Endothelial cell of umbilical vein (primary cell): ENCODE measurements at regions not wholly inside any gene's neighbourhood (a gene's known extent, or its start where the extent isn't known, plus 50 kb on each side); places are given as distances from the start of the nearest gene placed in this dataset.

ENCODE experiments used
- BruUV-seq: library from RNA; stranded (reverse); fragments of 400-500 nt; replicated peaks from 2 replicates; lab custom pipeline; 2021; lab: Mats Ljungman, UMichigan
- CTCF ChIA-PET: fragments of 300-600, 350-600 bp; sonication (Branson Sonifier 250); formaldehyde crosslinking; loops from one replicate; lab custom pipeline; 2021; ENCODE audit warnings: antibody characterized with exemption, inconsistent platforms; lab: Charles Lee
- POLR2A ChIA-PET: fragments of 300-600, 350-600 bp; sonication (Branson Sonifier 250); formaldehyde crosslinking; loops from one replicate; lab custom pipeline; 2021; ENCODE audit warnings: antibody characterized with exemption, inconsistent platforms; lab: Charles Lee
- DNase-seq: peaks from one replicate; pipeline ENCODE4 v3.0.0-alpha.2; 2011; ENCODE audit warnings: low read depth, low spot score
- FAIRE-seq: peaks from 2 replicates; lab custom pipeline; 2011; peaks lifted over from hg19 to GRCh38; lab: Jason Lieb, UNC
- H2AFZ ChIP-seq: 2 replicates; pipeline ENCODE4 v1.6.0; 2012; ENCODE audit warnings: low read depth, low read length, control low read depth, inconsistent platforms
- H3K27ac ChIP-seq: 2 replicates; pipeline ENCODE4 v1.5.1; 2011; ENCODE audit warnings: low read depth, mild to moderate bottlenecking, control low read depth, low read length, moderate library complexity; ENCODE audit not compliant: insufficient read depth
- H3K27me3 ChIP-seq, 2 experiments: 2 replicates each; pipeline versions ENCODE4 v1.6.0 to v1.6.1; 2011; ENCODE audit warnings: low read length in 2 of 2, mixed read lengths in 1 of 2; ENCODE audit not compliant: control insufficient read depth in 2 of 2, insufficient read depth in 2 of 2
- H3K36me3 ChIP-seq, 2 experiments: 2 replicates in 1 of 2; 3 replicates in 1 of 2; pipeline ENCODE4 v1.5.1; 2011; ENCODE audit warnings: low read length in 2 of 2, mild to moderate bottlenecking in 1 of 2, moderate library complexity in 1 of 2; ENCODE audit not compliant: control insufficient read depth in 2 of 2, insufficient read depth in 2 of 2; ENCODE audit errors: extremely low read depth in 1 of 2
- H3K4me1 ChIP-seq: 3 replicates; pipeline ENCODE4 v1.5.1; 2011; ENCODE audit warnings: mild to moderate bottlenecking, low read length; ENCODE audit not compliant: control insufficient read depth, insufficient read depth; ENCODE audit errors: extremely low read depth
- H3K4me2 ChIP-seq: 2 replicates; pipeline ENCODE4 v1.6.1; 2011; ENCODE audit warnings: low read length, control low read depth, mixed read lengths; ENCODE audit not compliant: insufficient read depth
- H3K4me3 ChIP-seq, 3 experiments: fragments of 200-600 bp in 1 of 3; sonication (generic), shearing (Covaris generic) in 1 of 3; replicated peaks in 1 of 3; 2 replicates each; pipeline ENCODE4 v1.5.1; 2011 to 2016; ENCODE audit warnings: control low read depth in 3 of 3, low read length in 3 of 3, mild to moderate bottlenecking in 2 of 3, inconsistent platforms in 1 of 3, low read depth in 1 of 3, moderate library complexity in 1 of 3; ENCODE audit not compliant: insufficient read depth in 1 of 3
- H3K79me2 ChIP-seq: 2 replicates; pipeline ENCODE4 v1.6.0; 2012; ENCODE audit warnings: low read length, inconsistent platforms; ENCODE audit not compliant: control insufficient read depth, insufficient read depth
- H3K9ac ChIP-seq: replicated peaks from 2 replicates; pipeline ENCODE3; 2011; ENCODE audit warnings: low read length, control low read depth; ENCODE audit not compliant: insufficient read depth; ENCODE audit errors: extremely low read depth
- H3K9me1 ChIP-seq: replicated peaks from 3 replicates; pipeline ENCODE4 v1.6.0; 2011; ENCODE audit warnings: mild to moderate bottlenecking, low read length; ENCODE audit not compliant: control insufficient read depth, insufficient read depth; ENCODE audit errors: extremely low read depth
- H3K9me3 ChIP-seq: replicated peaks from 2 replicates; pipeline ENCODE4 v1.5.1; 2012; ENCODE audit warnings: low read length, inconsistent platforms; ENCODE audit not compliant: control insufficient read depth, insufficient read depth
- H4K20me1 ChIP-seq: replicated peaks from 2 replicates; pipeline ENCODE3; 2011; ENCODE audit warnings: mild to moderate bottlenecking, low read length; ENCODE audit not compliant: control insufficient read depth, insufficient read depth; ENCODE audit errors: extremely low read depth
- EZH2 ChIP-seq: IDR thresholded peaks from 2 replicates; pipeline ENCODE4 v1.6.1; 2012; ENCODE audit warnings: borderline replicate concordance, low read depth, mild to moderate bottlenecking, moderate library complexity, low read length, inconsistent platforms; ENCODE audit not compliant: severe bottlenecking
- GATA2 ChIP-seq: IDR thresholded peaks from 2 replicates; pipeline ENCODE4 v1.7.0; 2011; ENCODE audit warnings: low read depth, mild to moderate bottlenecking, moderate library complexity, mixed read lengths, low read length; ENCODE audit not compliant: insufficient read length, insufficient read depth
- JUN ChIP-seq: IDR thresholded peaks from 2 replicates; pipeline ENCODE4 v1.6.1; 2011; ENCODE audit warnings: borderline replicate concordance, low read depth; ENCODE audit not compliant: insufficient read length, insufficient read depth
- MYC ChIP-seq: IDR thresholded peaks from one replicate; pipeline ENCODE4 v1.6.1; 2011; ENCODE audit warnings: mild to moderate bottlenecking, low read depth, low read length
- POLR2A ChIP-seq: IDR thresholded peaks from 2 replicates; pipeline ENCODE4 v1.6.1; 2012; ENCODE audit warnings: low read depth, mild to moderate bottlenecking, control low read depth, low read length
- POLR2AphosphoS5 ChIP-seq: IDR thresholded peaks from 2 replicates; pipeline ENCODE4 v1.6.1; 2012; ENCODE audit warnings: low read depth, mild to moderate bottlenecking, control low read depth, low read length, moderate library complexity; ENCODE audit not compliant: insufficient read depth
- dilution Hi-C: fragments of 300-500 bp; cut with MboI; formaldehyde crosslinking; loops from one replicate; pipeline ENCODE4 v1.15.0; 2019; ENCODE audit warnings: low sequenced_read_pairs; ENCODE audit not compliant: extremely low pct_ligation_motif_present
- intact Hi-C: fragments of 100-400 bp; cut with micrococcal nuclease; formaldehyde crosslinking; loops from one replicate; pipeline ENCODE4 v1.10.0; 2022
- TF ChIP-seq, protein P1 (sequence below): IDR thresholded peaks from 2 replicates; pipeline ENCODE4 v1.6.1; 2011; ENCODE audit not compliant: insufficient read depth, insufficient read length
- TF ChIP-seq, protein P2 (sequence below), 2 donors: IDR thresholded peaks; 1 replicate in 1 of 2; 2 replicates in 1 of 2; pipeline ENCODE4 v1.5.1; 2011; ENCODE audit warnings: low read length in 2 of 2, mild to moderate bottlenecking in 2 of 2, moderate library complexity in 2 of 2, control low read depth in 1 of 2, inconsistent platforms in 1 of 2, low read depth in 1 of 2; ENCODE audit not compliant: insufficient read depth in 1 of 2; ENCODE audit errors: extremely low read depth in 1 of 2

DNA sequence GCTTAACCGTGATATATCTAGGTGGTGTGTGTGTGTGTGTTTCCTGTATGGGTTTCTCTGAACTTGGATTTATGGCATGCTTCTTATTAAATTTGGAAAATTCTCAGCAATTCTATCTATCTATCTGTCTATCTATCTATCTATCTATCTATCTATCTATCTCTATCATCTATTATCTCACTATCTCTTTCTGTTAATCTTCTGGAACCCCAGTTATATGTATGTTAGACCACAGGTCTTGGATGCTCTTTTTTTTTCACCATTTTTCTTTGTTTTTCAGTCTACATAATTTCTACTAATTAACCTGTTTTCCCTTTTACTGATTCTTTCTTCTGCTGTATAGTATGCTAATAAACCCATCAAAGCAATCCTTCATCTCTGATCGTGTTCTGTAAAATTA is 538.0 kb downstream of the PTPRU start:
- Histone ChIP-seq H4K20me1 (no peaks in the 10 kb centered on the region), H3K4me2 (no peak overlapping the region), H2AFZ (no peak overlapping the region), H3K79me2 (no peaks in the 10 kb centered on the region), H3K9me1 (no peaks in the 10 kb centered on the region), H3K4me3 (no peak overlapping the region), H3K27ac (no peak overlapping the region), H3K4me1 (no peaks in the 10 kb centered on the region), H3K27me3 (no peaks in the 10 kb centered on the region), H3K36me3 (no peaks in the 10 kb centered on the region), H3K9ac (no peak overlapping the region), H3K9me3 (no peaks in the 10 kb centered on the region)
- intact Hi-C loops: no loop called here
- no TSS peak for BruUV-seq
- ChIA-PET POLR2A (no interaction called here), CTCF (no interaction called here)
- no peak for DNase-seq
- dilution Hi-C loops: no loop called here
- no peak for FAIRE-seq
- TF ChIP-seq POLR2A: no peak
- TF ChIP-seq, protein P1, sequence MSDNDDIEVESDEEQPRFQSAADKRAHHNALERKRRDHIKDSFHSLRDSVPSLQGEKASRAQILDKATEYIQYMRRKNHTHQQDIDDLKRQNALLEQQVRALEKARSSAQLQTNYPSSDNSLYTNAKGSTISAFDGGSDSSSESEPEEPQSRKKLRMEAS: no peak
- no peak for TF ChIP-seq MYC
- no peak for TF ChIP-seq EZH2
- TF ChIP-seq, protein P2, sequence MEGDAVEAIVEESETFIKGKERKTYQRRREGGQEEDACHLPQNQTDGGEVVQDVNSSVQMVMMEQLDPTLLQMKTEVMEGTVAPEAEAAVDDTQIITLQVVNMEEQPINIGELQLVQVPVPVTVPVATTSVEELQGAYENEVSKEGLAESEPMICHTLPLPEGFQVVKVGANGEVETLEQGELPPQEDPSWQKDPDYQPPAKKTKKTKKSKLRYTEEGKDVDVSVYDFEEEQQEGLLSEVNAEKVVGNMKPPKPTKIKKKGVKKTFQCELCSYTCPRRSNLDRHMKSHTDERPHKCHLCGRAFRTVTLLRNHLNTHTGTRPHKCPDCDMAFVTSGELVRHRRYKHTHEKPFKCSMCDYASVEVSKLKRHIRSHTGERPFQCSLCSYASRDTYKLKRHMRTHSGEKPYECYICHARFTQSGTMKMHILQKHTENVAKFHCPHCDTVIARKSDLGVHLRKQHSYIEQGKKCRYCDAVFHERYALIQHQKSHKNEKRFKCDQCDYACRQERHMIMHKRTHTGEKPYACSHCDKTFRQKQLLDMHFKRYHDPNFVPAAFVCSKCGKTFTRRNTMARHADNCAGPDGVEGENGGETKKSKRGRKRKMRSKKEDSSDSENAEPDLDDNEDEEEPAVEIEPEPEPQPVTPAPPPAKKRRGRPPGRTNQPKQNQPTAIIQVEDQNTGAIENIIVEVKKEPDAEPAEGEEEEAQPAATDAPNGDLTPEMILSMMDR (IDR thresholded peaks at IDR 0.05; ENCODE audit: extremely low read depth in 1 of 2, insufficient read depth in 1 of 2, low read depth in 1 of 2, low read length in 2 of 2): no peak
- no peak for TF ChIP-seq GATA2
- no peak for TF ChIP-seq POLR2AphosphoS5
- no peak for TF ChIP-seq JUN
